GM12874 (cell line): ENCODE measurements at regions not wholly inside any gene's neighbourhood (a gene's known extent, or its start where the extent isn't known, plus 50 kb on each side); places are given as distances from the start of the nearest gene placed in this dataset.

Experiments used
- CTCF ChIP-seq: IDR thresholded peaks from 2 replicates; pipeline ENCODE4 v1.5.1; 2011; ENCODE audit warnings: low read depth, mild to moderate bottlenecking, control low read depth, low read length, moderate library complexity; ENCODE audit not compliant: insufficient read depth

- TF ChIP-seq CTCF: no peak
These were observed 278.4 kb upstream of the ATXN7L3B start for GRCh38 chr12:74259199-74259598.

DNA sequence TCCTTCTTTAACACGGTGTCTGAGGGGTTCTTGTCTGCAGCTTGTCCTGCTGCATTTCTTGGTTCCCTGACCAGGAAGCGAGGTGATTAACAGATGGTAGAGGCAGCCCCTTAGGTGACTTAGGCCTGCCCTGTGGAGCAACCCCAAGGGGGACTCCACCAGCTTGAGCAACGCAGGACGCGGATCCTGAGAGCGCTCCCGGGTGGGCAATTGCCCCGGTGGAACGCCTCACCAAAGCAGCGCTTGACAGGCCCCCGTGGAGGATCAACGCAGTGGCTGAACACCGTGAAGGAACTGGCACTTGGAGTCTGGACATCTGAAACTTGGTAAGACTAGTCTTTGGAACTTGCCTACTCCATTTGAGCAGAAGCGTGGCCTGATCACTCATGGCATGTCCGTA is 272.9 kb upstream of the ATXN7L3B start:
- TF ChIP-seq CTCF: no peak

- no peak for TF ChIP-seq CTCF
These were observed 257.4 kb upstream of the ATXN7L3B start for GRCh38 chr12:74280156-74280655.

DNA sequence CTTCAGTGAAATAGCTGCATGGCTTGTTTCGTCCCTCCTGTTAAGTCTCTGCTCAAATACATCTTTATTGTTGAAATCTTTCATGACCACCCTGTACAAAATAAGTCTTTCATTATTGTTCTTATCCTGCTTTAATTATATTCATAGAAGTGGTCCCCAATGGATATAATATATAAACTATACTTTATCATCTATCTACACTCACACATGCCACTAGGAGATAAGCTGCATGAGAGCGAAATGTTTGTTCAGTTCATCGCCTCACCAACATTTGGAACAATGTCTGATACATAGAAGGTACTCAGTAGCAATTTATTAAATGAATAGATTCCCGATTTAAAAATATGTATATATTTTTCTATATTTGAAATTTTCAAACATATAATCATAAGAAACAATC is 254.0 kb upstream of the ATXN7L3B start:
- TF ChIP-seq CTCF: no peak

DNA sequence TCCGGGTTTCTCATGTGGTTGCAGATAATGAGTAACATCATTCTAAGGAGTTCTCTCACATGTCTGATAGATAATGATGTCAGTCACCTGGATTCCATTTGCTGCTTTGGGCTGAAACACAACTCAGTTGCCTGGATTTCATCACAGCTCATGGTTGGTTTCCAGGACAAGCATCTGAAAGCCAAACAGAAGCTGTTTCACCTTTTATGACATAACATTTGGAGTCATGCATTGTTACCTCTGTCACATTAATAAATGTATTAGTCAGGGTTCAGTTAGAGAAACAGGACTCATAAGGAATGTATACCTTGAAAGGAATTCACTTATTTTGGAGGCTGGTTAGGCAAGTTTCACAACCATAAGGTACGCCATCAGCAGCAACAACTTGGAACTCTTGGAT is 251.9 kb upstream of the ATXN7L3B start:
- no peak for TF ChIP-seq CTCF

DNA sequence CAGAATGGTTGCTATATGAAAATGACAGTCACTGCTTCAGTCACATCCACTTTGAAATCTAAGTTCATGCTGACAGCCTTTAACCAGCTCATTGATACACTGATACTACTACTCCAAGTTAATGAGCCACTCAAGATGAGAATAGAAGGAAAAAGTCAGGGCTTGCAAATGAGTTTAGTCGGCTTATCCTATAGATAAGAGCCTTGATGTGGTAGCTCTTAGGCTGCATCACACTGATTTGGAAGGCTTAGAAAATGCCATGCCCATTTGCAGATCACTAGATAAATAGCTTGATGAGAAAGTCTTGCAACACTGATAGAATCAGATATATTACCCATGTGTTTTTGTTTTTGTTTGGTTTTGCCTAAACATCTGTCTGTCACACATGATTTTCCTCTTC is 251.4 kb upstream of the ATXN7L3B start:
- TF ChIP-seq CTCF: no peak

DNA sequence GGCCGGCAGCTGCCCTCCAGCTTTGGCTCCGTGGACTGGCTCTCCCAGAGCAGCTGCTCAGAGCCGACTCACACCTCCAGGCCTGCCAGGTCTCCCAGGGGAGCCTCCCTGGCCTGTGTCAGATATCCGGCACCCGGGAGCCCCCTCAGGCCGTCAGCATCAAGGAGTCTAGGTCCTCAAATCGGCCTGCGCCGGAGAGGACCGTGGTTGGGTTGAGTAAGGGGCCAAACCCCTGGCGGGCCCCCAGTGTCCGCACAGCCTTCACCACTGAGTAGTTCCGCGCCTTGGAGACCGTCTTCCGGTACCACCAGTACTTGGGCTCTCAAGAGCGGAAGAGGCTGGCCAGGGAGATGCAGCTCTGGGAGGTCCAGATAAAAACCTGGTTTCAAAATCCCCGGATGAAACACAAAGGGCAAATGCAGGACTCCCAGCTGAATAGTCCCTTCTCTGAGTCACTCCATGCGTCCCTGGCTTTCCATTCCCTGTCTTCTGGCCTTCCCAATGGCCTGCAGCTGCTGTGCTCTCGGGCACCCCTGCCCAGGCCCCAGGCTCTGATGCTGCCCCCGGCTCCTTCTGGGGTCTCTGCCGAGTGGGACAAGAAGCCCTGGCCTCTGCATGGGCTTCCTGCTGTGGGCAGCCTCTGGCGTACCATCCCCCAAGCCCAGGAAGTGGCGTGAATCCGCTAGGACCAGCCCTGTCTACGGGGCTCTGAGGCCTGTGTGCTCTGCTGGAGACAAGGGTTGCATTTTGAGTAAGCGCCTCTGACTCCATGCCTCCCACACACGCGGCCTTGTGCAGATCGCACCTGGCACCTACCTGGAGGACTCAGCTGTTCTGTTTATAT is 245.1 kb upstream of the ATXN7L3B start:
- TF ChIP-seq CTCF: no peak
